Heart left ventricle (tissue), 16 donors: ENCODE measurements at regions not wholly inside any gene's neighbourhood (a gene's known extent, or its start where the extent isn't known, plus 50 kb on each side); places are given as distances from the start of the nearest gene placed in this dataset.

Experiments used
- ATAC-seq, 4 donors: fragments of 200-7000 bp; cut with Tn5 transposase; one replicate each; pipeline ENCODE4 v1.9.1; 2020 to 2022; ENCODE audit warnings: moderate library complexity in 4 of 4, mild to moderate bottlenecking in 3 of 4, moderate number of reproducible peaks in 1 of 4
- DNase-seq, 5 donors: peaks; one replicate each; pipeline ENCODE4 v3.0.0-alpha.2; 2020
- H3K27ac ChIP-seq, 12 donors: fragments of 200-600 bp; sonication (generic) in 4 of 12; one replicate each; pipeline versions ENCODE4 v1.5.0 to v1.8.0; 2016 to 2022; ENCODE audit warnings: mild to moderate bottlenecking in 2 of 12
- H3K27me3 ChIP-seq, 9 donors: fragments of 200-600 bp; sonication (generic) in 2 of 9; one replicate each; pipeline versions ENCODE4 v1.5.1 to v1.8.0; 2016 to 2022; ENCODE audit warnings: mild to moderate bottlenecking in 3 of 9
- H3K36me3 ChIP-seq, 9 donors: fragments of 200-600 bp; sonication (generic) in 2 of 9; one replicate each; pipeline versions ENCODE4 v1.5.0 to v1.8.0; 2018 to 2022; ENCODE audit warnings: mild to moderate bottlenecking in 2 of 9
- H3K4me1 ChIP-seq, 12 donors: fragments of 200-600 bp; sonication (generic) in 4 of 12; one replicate each; pipeline versions ENCODE4 v1.5.0 to v1.8.0; 2016 to 2022; ENCODE audit warnings: mild to moderate bottlenecking in 3 of 12
- H3K4me3 ChIP-seq, 12 donors: fragments of 200-600 bp; sonication (generic) in 4 of 12; one replicate each; pipeline versions ENCODE4 v1.5.0 to v1.8.0; 2017 to 2022; ENCODE audit warnings: mild to moderate bottlenecking in 9 of 12, moderate library complexity in 4 of 12
- H3K9me3 ChIP-seq, 12 donors: fragments of 200-600 bp; sonication (generic) in 4 of 12; one replicate each; pipeline versions ENCODE4 v1.5.0 to v1.8.0; 2016 to 2022; ENCODE audit warnings: mild to moderate bottlenecking in 1 of 12
- POLR2A ChIP-seq, 2 donors: fragments of 450-650 bp; IDR thresholded peaks; one replicate each; pipeline ENCODE4 v1.6.1; 2017; ENCODE audit warnings: antibody characterized with exemption in 2 of 2, mild to moderate bottlenecking in 2 of 2, moderate library complexity in 2 of 2
- WGBS, 4 donors: extraction: QIAGEN DNeasy Blood & Tissue Kit in 2 of 4; methylation state at CpG; one replicate each; pipeline versions ENCODE4 v1.1.5 to v1.1.7; 2013 to 2018; 5-methylcytosine and 5-hydroxymethylcytosine counted together
- intact Hi-C, 10 donors: fragments of 100-400 bp; cut with DNase I; formaldehyde crosslinking; loops; one replicate each; pipeline versions ENCODE4 v1.11.1 to v1.14.2; 2022
- TF ChIP-seq, protein P1 (sequence below), 12 donors: fragments of 200-600 bp; sonication (generic) in 4 of 12; IDR thresholded peaks; one replicate each; pipeline versions ENCODE4 v1.5.0 to v1.8.0; 2018 to 2022; ENCODE audit warnings: antibody characterized with exemption in 12 of 12, mild to moderate bottlenecking in 5 of 12
- donor health status: ischemic (EF 13 %, LVEDD 7.1; RV severe dilation, severe dysfunction).
- donor health status: healthy with polysubstance abuse.
- donor health status: DM: no; HTN: yes; CAD: no.
- donor health status: DM: no; HTN: no; CAD: no.
- donor health status: ischemic (EF 25% LVEDD 6.9; RV normal size, moderate dysfunction).
- donor health status: ischemic (EF 25% LVEDD 5.7; RV mildly dilated, moderate dysfunction).
- donor health status: healthy.
- donor health status: DM: yes; HTN: yes; CAD: no.
- donor health status: ischemic (EF 35%, LVEDD 5.7; RV mildly dilated, moderate dysfunction).
- donor health status: nonischemic (EF 11% LVEDD 7.7; RV severe dilation, severe dysfunction).
- donor health status: DM: yes; HTN: yes; CAD: no.
- donor health status: PGD.
- donor health status: ischemic (EF 29% LVEDD 5.4; RV normal size, mild dysfunction).
- donor health status: nonischemic (EF 23%, LVEDD 6.1; RV moderate dilation, normal function).

DNA sequence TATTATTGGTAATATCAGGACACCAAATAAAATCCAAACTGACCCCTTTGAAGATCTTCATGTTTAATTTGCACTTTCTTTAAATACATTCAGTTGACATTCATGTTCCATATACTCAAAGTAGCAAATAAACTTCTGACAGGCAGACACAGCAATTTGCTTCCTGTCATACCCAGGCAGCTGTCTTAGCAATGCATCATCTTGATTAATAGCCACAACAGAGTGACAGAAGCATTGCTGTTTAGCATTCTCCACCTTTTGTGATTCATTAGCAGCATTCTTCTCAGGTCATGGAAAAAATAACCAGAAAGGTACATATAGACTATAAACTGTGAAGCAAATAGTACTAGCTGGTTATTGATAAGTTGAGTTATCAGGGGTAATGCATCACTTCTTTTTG lies 366.8 kb downstream of the CYLC2 start:
- H3K27me3 ChIP-seq, result no peaks in the 10 kb centered on the region
- no peak overlapping the region for H3K4me3 ChIP-seq
- intact Hi-C loops, result no loop called here
- DNase-seq (no peak), ATAC-seq (no peak)
- no peaks in the 10 kb centered on the region for H3K4me1 ChIP-seq
- H3K27ac ChIP-seq, result no peak overlapping the region
- no peaks in the 10 kb centered on the region for H3K9me3 ChIP-seq
- TF ChIP-seq, protein P1, sequence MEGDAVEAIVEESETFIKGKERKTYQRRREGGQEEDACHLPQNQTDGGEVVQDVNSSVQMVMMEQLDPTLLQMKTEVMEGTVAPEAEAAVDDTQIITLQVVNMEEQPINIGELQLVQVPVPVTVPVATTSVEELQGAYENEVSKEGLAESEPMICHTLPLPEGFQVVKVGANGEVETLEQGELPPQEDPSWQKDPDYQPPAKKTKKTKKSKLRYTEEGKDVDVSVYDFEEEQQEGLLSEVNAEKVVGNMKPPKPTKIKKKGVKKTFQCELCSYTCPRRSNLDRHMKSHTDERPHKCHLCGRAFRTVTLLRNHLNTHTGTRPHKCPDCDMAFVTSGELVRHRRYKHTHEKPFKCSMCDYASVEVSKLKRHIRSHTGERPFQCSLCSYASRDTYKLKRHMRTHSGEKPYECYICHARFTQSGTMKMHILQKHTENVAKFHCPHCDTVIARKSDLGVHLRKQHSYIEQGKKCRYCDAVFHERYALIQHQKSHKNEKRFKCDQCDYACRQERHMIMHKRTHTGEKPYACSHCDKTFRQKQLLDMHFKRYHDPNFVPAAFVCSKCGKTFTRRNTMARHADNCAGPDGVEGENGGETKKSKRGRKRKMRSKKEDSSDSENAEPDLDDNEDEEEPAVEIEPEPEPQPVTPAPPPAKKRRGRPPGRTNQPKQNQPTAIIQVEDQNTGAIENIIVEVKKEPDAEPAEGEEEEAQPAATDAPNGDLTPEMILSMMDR (IDR thresholded peaks at IDR 0.05), result no peak
- TF ChIP-seq POLR2A (IDR thresholded peaks at IDR 0.05), result no peak
- no peaks in the 10 kb centered on the region for H3K36me3 ChIP-seq

DNA sequence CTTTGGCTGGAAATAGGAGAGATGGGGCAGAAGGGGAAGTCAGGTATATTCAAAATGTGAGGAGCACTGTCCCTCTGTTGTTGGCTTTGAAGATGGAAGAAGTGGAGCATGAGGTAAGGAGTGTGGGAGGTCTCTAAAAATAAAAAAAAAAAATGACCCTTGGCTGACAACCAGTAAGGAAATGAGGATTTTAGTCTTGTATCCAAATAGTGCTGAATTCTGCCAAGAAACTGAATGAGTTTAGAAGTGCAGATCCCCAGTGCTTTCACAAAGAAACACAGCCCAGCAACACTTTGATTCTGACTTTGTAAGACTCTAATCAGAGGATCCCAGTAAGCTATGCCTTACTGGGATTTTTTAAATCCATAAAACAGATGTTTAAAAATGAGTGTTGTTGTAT lies 367.9 kb downstream of the CYLC2 start:
- ATAC-seq (no peak), DNase-seq (no peak)
- TF ChIP-seq, protein P1 (IDR thresholded peaks at IDR 0.05), result no peak
- no peak for TF ChIP-seq POLR2A (IDR thresholded peaks at IDR 0.05)
- Histone ChIP-seq H3K4me1 (no peaks in the 10 kb centered on the region), H3K27ac (no peak overlapping the region), H3K9me3 (no peaks in the 10 kb centered on the region), H3K27me3 (no peaks in the 10 kb centered on the region), H3K36me3 (no peaks in the 10 kb centered on the region), H3K4me3 (no peak overlapping the region)
- intact Hi-C loops, result no loop called here

DNA sequence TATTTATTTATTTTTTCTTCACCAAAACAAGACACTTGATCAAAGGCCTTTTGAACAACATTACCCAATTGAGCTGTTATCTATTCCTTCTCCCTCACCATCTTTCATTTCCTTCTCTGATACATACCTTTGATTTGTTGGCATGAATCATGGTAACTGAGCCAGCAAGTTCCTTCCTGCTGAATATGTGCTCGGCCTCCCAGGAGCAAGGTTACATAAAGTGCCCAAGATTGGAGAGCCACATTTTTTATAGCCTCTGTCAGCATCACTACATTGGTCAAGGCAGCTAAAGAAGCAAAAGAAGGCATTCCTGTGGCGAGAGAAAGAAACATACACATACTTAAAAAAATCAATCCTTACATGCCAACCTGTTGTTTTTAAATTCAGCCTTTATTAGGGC lies 369.6 kb downstream of the CYLC2 start:
- intact Hi-C loops, result no loop called here
- WGBS, 4 donors, result 69 to 75% (median 74%) methylated on average over 2 of the region's 2 CpGs
- no peaks in the 10 kb centered on the region for H3K36me3 ChIP-seq
- no peak for TF ChIP-seq POLR2A (IDR thresholded peaks at IDR 0.05)
- TF ChIP-seq, protein P1 (IDR thresholded peaks at IDR 0.05), result no peak
- no peaks in the 10 kb centered on the region for H3K4me1 ChIP-seq
- H3K4me3 ChIP-seq, result no peak overlapping the region
- H3K27ac ChIP-seq, result no peak overlapping the region
- no peaks in the 10 kb centered on the region for H3K9me3 ChIP-seq
- H3K27me3 ChIP-seq, result no peaks in the 10 kb centered on the region
- ATAC-seq, result no peak
- DNase-seq, result no peak

GRCh38 chr9:103371152-103371551 lies 376.0 kb downstream of the CYLC2 start:
- intact Hi-C loops, result no loop called here
- no peak for DNase-seq
- Histone ChIP-seq H3K9me3 (no peaks in the 10 kb centered on the region), H3K27me3 (no peaks in the 10 kb centered on the region), H3K36me3 (no peaks in the 10 kb centered on the region), H3K4me1 (no peaks in the 10 kb centered on the region), H3K27ac (no peak overlapping the region), H3K4me3 (no peak overlapping the region)
- ATAC-seq, result no peak
- no peak for TF ChIP-seq POLR2A (IDR thresholded peaks at IDR 0.05)
- TF ChIP-seq, protein P1 (IDR thresholded peaks at IDR 0.05), result no peak
- 88 to 97% (median 95%) methylated on average over 5 of the region's 5 CpGs for WGBS, 4 donors
